HG03565 (cell line): ENCODE measurements at regions not wholly inside any gene's neighbourhood (a gene's known extent, or its start where the extent isn't known, plus 50 kb on each side); places are given as distances from the start of the nearest gene placed in this dataset.
"Not testable (repeated sequence)": the region's sequence is repeated elsewhere in the genome, so short reads cannot be mapped to it uniquely, and the experiment has no call there.

ENCODE experiments used
- ATAC-seq: cut with Tn5 transposase; IDR thresholded peaks from one replicate; pipeline ENCODE4 v1.9.1; 2021; ENCODE audit warnings: mild to moderate bottlenecking, moderate library complexity; ENCODE audit not compliant: unreplicated experiment

DNA sequence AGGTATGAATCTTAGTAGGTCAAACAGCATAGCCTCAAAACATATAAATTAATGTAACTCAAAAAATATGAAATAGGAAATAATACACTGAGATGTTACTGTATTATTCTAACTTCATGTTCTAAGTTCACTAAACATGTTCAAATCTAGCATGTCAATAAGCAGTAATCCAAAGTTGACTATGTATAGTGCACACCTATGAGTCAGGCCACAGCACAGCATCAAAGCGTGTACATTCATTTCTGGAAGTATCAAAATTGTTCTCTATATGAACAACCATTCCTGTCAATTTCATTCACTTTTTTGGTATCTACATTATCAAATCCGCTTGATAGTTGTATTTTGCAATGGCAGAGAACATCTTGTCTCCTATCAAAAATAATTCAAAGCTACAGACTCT, 418.9 kb upstream of the POM121L12 start:
- ATAC-seq: no peak

- ATAC-seq: no peak
Measured at GRCh38 chr7:52615021-52615695, 420.3 kb upstream of the POM121L12 start.

- ATAC-seq: no peak
Measured at GRCh38 chr7:52609511-52609910, 425.9 kb upstream of the POM121L12 start.

DNA sequence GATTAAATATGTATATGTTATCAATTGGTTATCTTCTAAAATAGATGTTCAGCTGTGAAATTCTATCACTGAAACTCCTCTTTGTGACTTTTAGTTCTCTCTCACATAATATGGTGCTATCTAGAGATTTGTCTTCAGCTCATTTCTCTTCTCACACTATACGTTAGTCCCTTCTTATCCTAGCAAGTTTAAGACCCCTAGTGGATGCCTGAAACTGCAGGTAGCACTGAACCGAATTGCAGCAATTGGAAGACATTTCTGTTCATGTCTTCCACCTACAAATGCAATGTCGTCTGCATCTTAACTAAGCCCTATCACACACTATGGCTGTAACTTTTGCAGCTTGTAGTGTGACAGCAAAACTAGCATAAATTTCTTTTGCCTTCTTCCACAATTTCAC, 442.7 kb upstream of the POM121L12 start:
- no peak for ATAC-seq

DNA sequence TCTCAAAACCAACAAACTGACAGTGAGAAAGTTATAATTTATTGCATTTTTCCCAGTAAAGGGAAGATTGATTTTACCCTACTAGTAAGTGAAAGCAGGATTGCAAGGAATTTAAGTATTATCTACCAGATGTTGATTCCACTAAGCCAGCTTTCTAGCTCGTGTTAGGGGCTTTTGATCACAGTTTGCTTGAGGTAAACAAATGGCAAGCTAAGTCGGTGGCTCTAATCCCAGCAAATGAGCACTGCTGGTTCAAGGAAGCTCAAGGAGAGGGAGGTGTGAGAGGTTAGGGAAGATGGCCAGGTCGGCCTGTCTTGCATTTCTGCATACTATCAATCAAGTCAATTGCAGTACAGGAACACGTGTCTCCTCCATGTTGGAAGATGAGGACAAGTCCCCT, 448.7 kb upstream of the POM121L12 start:
- no peak for ATAC-seq

- ATAC-seq: no peak
Measured at GRCh38 chr7:52584041-52584440, 451.4 kb upstream of the POM121L12 start.

DNA sequence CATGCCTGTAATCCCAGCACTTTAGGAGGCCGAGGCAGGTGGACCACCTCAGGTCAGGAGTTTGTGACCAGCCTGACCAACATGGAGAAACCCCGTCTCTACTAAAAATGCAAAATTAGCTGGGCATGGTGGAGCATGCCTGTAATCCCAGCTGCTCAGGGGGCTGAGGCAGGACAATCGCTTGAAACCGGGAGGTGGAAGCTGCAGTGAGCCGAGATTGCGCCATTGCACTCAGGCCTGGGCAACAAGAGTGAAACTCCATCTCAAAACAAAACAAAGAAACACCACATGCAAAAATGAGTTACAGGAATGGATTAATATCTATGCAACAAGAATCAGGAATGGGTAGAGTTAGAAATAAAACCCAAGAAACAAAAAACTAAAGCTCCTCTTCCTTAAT, 462.3 kb upstream of the POM121L12 start:
- ATAC-seq: not testable (repeated sequence)

- no peak for ATAC-seq
Measured at GRCh38 chr7:52571026-52571425, 464.4 kb upstream of the POM121L12 start.

DNA sequence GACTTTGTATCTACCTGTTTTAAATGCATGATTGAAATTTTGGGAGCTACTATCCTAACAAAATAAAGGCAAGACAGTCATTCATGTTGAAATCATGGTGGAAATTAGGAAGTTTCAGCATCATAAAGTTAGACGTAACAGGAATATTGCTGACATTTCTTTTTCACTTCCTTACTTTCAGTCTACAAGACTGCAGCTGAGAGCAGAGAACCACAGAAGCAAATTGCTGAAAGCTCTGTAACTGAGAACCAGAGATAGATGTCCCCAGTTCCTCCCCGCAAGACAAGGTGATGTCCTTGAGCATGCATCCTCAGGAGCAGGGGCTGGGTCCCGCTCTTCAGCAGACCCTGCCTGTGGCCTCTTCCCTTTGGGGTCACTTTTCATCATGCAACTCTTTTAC, 466.3 kb upstream of the POM121L12 start:
- ATAC-seq: no peak

- ATAC-seq: no peak
Measured at GRCh38 chr7:52565974-52566373, 469.5 kb upstream of the POM121L12 start.

DNA sequence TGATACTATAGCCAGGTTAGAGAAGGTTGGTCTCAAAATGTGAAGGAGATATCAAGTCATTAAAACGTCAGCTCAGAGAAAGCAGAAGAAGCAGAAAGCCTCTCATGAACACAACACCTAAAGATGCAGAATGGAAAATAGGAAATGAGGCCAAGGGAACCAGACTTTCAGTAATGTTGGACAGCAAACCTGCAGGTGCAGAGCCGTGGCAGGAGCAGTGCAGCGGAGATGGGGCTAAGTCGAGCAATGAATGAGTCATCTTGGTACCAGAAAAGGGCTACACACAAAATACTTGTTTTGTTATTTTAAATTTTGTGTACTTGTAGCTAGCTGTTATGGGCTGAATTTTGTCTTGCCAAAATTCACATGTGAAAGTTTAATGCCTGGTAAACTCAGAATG, 479.6 kb upstream of the POM121L12 start:
- ATAC-seq: no peak

DNA sequence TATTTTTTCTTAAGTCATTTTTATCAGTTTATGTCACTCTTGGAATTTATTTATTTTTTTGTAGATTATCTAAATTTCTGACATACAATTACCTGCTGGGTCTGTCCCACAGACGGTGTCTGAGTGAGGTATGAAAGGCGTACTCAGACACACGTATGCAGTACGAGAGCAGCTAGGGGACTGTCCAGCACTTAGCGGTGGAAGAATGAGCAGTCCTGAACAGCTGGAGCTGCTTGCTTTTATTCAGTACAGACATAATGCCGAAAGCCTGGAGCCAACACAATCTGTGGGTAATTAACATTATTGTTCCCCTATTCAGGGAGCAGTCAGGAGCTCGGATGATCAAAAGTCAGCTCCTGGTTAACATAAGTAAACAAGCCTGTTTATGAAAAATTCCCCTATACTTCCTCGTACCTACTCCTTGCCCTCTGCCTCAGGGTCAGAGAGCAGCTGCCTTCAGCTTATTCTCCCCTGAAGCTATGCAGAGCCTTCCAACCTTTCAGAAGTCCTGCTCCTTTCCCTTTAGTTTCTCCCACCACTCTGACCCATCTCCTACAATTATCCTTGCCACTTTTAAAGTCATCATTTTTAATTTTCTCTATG, 488.0 kb upstream of the POM121L12 start:
- no peak for ATAC-seq

DNA sequence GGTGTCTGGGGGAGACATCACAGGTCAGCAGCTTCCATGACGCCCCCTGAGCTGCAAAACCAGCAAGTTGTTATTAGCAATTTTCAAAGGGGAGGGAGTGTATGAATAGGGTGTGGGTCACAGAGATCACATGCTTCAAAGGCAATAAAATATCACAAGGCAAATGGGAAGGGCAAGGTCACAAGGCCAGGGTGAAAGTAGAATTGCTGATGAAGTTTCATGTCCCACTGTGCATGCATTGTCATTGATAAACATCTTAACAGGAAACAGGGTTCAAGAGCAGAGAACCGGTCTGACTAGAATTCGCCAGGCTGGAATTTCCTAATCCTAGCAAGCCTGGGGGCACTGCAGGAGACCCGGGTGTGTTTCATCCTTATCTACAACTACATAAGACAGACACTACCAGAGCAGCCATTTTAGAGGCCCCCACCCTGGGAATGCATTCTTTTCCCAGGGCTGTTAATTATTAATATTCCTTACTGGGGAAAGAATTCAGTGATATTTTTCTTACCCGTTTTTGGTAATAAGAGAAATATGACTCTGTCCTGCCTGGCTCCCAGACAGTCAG, 494.2 kb upstream of the POM121L12 start:
- ATAC-seq: not testable (repeated sequence)

- ATAC-seq: no peak
Measured at GRCh38 chr7:52540041-52540440, 495.4 kb upstream of the POM121L12 start.

DNA sequence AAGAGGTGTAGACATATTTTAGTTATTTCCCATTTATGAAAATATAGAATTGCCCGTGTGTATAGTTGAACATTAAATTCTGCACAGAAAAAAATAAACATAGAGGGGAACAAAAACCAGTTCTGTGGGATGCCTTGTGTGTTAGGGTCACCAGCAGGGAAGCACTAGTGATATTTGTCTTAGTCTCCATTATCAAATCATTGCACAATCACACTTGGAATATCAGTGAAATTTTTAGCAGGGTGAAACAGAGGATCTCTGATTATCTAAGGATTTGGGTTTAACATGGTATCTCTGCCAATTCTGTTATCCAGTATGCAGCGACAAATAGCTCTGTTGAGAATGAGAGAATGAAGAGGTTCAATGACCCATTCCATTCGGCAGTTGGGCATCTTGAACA, 496.0 kb upstream of the POM121L12 start:
- ATAC-seq: no peak

DNA sequence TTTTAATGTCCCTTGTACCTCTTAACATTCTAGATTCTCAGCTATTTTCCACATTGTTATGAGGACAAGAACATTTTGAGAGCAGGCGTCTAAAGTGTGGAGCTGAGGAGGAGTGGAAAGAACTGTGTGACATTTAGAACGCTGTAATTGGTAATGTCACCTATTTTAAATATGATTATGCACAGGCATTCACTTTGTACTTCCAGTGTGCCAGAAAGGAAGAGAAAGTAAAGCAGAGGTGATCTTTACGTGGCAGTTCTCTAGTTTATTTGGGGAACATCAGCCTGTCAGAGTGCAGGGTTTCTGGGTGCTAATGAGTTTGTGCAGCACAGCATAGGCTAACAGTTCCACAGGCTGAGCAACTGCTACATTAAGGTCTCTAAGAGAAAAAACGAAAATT, 498.4 kb upstream of the POM121L12 start:
- ATAC-seq: no peak

- ATAC-seq: no peak
Measured at GRCh38 chr7:52525772-52526341, 509.6 kb upstream of the POM121L12 start.

DNA sequence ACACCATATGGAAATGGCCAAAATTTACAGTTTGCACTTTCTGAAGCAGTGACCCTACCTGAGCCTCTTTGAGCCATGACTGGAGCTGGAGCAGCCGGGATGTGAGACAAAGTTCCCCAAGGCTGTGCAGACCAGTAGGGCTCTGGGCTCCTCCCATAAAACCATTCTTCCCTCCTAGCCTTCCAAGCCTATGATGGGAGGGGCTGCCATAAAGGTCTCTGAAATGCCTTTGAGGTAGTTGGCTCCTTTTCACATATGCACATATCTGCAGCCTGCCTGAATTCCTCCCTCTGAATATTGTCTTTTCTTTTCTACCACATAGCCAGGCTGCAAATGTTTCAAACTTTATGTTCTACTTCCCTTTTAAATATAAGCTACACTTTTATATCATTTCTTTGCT, 516.6 kb upstream of the POM121L12 start:
- ATAC-seq: no peak

GRCh38 chr7:52512656-52513055, 522.8 kb upstream of the POM121L12 start:
- ATAC-seq: no peak

- no peak for ATAC-seq
Measured at GRCh38 chr7:52507546-52508255, 527.7 kb upstream of the POM121L12 start.

GRCh38 chr7:52506325-52506724, 529.1 kb upstream of the POM121L12 start:
- no peak for ATAC-seq

- ATAC-seq: no peak
Measured at GRCh38 chr7:52504561-52504960, 530.9 kb upstream of the POM121L12 start.
